ENCODE measurements at regions not wholly inside any gene's neighbourhood (a gene's known extent, or its start where the extent isn't known, plus 50 kb on each side); places are given as distances from the start of the nearest gene placed in this dataset.

DNA sequence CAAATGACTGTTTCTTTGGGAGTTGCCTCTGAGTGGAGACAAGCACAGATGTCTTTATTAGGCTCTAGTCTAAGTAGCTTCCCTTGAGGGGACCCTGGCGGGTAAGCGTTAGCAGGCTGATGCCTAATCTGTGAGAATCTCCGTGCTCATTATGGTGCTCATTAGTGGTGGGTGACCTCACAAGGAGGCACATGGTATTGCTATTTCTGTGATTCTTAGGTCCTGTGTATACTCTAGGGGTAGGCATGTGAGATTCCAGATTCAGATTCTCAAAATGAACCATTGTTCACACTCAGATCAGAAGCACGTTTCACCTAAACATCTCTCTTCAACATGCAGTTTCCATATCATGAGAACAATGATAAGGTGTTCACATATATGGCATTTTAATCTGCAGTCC is 809.7 kb downstream of the NR2F2 start:
- TF ChIP-seq REST (IDR thresholded peaks at IDR 0.05; ENCODE audit: insufficient read depth in 1 of 2, low read depth in 2 of 2, low read length in 2 of 2) (no peak), POLR2AphosphoS5 (IDR thresholded peaks at IDR 0.05; ENCODE audit: low read depth, low read length) (no peak), SIN3A (IDR thresholded peaks at IDR 0.05; ENCODE audit: borderline replicate concordance, insufficient read depth, low read length) (no peak), TAF1 (IDR thresholded peaks at IDR 0.05; ENCODE audit: borderline replicate concordance, insufficient read depth, low read length) (no peak), FOXP2 (optimal IDR thresholded peaks at IDR 0.05; ENCODE audit: borderline replicate concordance, extremely low read depth, extremely low read length, insufficient read depth) (no peak)

All from PFSK-1 (cell line).